Bronchial epithelial cell (primary cell): ENCODE measurements at regions not wholly inside any gene's neighbourhood (a gene's known extent, or its start where the extent isn't known, plus 50 kb on each side); places are given as distances from the start of the nearest gene placed in this dataset.
"Not testable (repeated sequence)": the region's sequence is repeated elsewhere in the genome, so short reads cannot be mapped to it uniquely, and the experiment has no call there.

Source experiments
- DNase-seq: peaks from one replicate; pipeline ENCODE4 v3.0.0-alpha.2; 2010; ENCODE audit warnings: low read depth
- FAIRE-seq: peaks from 2 replicates; lab custom pipeline; 2011; peaks lifted over from hg19 to GRCh38; lab: Jason Lieb, UNC
- H3K27me3 ChIP-seq: 2 replicates; pipeline ENCODE4 v1.5.1; 2011; ENCODE audit warnings: low read length; ENCODE audit not compliant: control insufficient read depth, insufficient read depth
- H3K36me3 ChIP-seq: 2 replicates; pipeline ENCODE4 v1.5.1; 2011; ENCODE audit warnings: low read length; ENCODE audit not compliant: control insufficient read depth, insufficient read depth
- H3K4me3 ChIP-seq: 2 replicates; pipeline ENCODE4 v1.5.1; 2011; ENCODE audit warnings: mild to moderate bottlenecking, low read depth, low read length, control low read depth
- CTCF ChIP-seq: IDR thresholded peaks from 2 replicates; pipeline ENCODE4 v1.5.1; 2011; ENCODE audit warnings: mild to moderate bottlenecking, moderate library complexity, low read length, control low read depth, inconsistent platforms; ENCODE audit not compliant: insufficient read depth, severe bottlenecking

GRCh38 chr13:100983111-100983510 is 308.5 kb upstream of the TMTC4 start:
- Histone ChIP-seq H3K27me3 (no peaks in the 10 kb centered on the region), H3K4me3 (no peak overlapping the region), H3K36me3 (no peaks in the 10 kb centered on the region)
- no peak for DNase-seq
- no peak for FAIRE-seq
- no peak for TF ChIP-seq CTCF

- DNase-seq: no peak
- Histone ChIP-seq H3K36me3 (no peaks in the 10 kb centered on the region), H3K4me3 (no peak overlapping the region), H3K27me3 (no peaks in the 10 kb centered on the region)
- no peak for TF ChIP-seq CTCF
- no peak for FAIRE-seq
Observed at GRCh38 chr13:100980171-100980570, 305.6 kb upstream of the TMTC4 start.

GRCh38 chr13:100977841-100978240 is 303.2 kb upstream of the TMTC4 start:
- Histone ChIP-seq H3K4me3 (no peak overlapping the region), H3K27me3 (no peaks in the 10 kb centered on the region), H3K36me3 (no peaks in the 10 kb centered on the region)
- DNase-seq: no peak
- no peak for FAIRE-seq
- TF ChIP-seq CTCF: no peak

GRCh38 chr13:100976993-100977392 is 302.4 kb upstream of the TMTC4 start:
- no peak for DNase-seq
- no peak overlapping the region for H3K4me3 ChIP-seq
- no peaks in the 10 kb centered on the region for H3K36me3 ChIP-seq
- no peaks in the 10 kb centered on the region for H3K27me3 ChIP-seq
- no peak for TF ChIP-seq CTCF
- FAIRE-seq: no peak

- not testable (repeated sequence) for DNase-seq, H3K36me3 ChIP-seq, H3K27me3 ChIP-seq, FAIRE-seq, H3K4me3 ChIP-seq
Observed at GRCh38 chr13:100975666-100976065, 301.1 kb upstream of the TMTC4 start.

- no peak for DNase-seq
- FAIRE-seq: peak; percentile 93
- Histone ChIP-seq H3K27me3 (no peaks in the 10 kb centered on the region), H3K36me3 (no peaks in the 10 kb centered on the region), H3K4me3 (no peak overlapping the region)
- TF ChIP-seq CTCF: no peak
Observed at GRCh38 chr13:100962585-100962984, 288.0 kb upstream of the TMTC4 start.
